GM04504 (cell line): ENCODE measurements at regions not wholly inside any gene's neighbourhood (a gene's known extent, or its start where the extent isn't known, plus 50 kb on each side); places are given as distances from the start of the nearest gene placed in this dataset.
"Not testable (repeated sequence)": the region's sequence is repeated elsewhere in the genome, so short reads cannot be mapped to it uniquely, and the experiment has no call there.

Source experiments
- DNase-seq: peaks from one replicate; pipeline ENCODE4 v3.0.0-alpha.2; 2012; ENCODE audit warnings: low read depth

DNA sequence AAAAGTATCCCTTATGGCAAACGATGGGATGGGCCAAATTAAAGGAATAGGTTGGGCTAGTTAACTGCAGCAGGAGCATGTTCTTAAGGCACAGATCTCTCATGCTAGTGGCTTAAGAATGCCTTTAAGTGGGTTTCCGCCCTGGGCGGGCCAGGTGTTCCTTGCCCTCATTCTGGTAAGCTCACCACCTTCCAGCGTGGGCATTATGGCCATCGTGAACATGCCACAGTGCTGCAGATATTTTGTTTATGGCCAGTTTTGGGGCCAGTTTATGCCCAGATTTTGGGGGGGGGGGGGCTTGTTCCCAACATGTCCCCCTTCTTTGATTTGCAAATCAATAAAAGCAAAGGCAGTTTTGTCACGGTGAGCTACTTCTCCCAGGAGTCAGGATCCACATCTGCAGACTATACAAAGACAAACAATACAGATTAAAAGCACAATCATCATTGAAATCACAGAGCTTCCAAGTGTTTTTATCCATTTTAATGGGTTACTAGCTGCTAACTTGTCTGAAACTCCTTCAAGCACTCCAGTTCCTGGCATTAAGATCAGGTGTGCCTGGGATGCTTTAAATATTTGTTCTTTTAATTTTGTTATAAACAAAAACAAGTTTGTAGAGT is 563.3 kb upstream of the MBL2 start:
- not testable (repeated sequence) for DNase-seq

DNA sequence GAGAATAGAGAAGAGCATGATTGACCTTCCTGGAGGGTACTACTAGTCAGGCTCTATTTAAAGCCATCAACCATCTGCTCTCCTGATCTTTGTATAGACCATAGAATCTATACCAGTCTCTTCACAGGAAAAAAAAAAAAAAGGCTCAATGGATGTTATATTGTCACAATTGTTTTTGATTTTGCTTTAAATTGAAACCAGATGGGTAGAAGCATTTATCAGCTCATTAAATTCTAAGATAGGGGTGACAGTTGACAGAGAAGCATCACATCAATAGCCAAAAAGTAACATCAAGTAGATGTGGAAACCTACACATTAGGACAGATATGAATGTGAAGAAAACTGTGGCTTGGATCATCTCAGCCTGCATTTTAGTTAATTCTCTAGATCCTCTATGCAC is 558.9 kb upstream of the MBL2 start:
- no peak for DNase-seq

DNA sequence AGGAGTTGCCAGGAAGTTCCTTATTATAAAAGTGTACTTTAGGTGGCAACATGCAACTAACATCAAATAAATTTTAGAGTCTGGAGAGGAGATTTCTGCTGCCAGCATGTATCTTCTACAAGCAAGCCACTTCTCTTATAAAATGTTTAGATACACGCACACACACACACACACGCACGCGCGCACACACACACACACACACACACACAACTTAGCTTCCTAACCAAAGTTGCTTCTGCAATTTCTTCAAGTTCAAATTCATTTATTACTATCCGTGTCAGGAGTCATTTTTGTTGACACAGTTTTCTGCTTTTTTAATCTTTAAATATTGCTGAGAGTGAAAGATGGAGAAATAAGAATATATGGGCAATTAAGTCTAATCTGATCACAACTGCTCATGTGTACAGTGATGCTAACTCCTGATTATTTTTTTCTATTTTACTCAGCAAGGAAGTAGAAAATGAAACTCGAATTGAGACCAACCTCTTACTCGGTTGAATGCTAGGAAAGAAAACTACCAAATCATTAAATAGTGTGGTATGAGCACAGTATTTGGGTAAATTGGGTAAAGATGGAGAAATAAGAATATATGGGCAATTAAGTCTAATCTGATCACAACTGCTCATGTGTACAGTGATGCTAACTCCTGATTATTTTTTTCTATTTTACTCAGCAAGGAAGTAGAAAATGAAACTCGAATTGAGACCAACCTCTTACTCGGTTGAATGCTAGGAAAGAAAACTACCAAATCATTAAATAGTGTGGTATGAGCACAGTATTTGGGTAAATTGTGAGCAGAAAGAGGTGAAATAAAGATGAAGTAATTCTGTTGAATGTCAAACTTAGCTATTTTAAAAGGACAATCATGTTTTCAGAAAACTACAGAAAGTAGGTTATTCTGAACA is 554.1 kb upstream of the MBL2 start:
- not testable (repeated sequence) for DNase-seq

DNA sequence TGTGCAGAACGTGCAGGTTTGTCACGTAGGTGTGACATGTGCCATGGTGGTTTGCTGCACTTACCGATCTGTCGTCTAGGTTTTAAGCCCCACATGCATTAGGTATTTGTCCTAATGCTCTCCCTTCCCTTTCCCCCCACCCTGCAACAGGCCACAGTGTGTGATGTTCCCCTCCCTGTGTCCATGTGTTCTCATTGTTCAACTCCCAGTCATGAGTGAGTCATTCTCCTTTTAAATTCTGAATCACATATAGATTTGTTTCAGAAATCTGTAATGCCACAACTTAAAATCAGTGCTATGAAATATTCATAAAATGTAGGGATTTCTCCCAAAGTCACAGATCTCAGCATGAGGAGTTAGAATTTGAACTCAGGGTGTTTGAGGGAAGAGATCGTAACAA is 552.5 kb upstream of the MBL2 start:
- no peak for DNase-seq

DNA sequence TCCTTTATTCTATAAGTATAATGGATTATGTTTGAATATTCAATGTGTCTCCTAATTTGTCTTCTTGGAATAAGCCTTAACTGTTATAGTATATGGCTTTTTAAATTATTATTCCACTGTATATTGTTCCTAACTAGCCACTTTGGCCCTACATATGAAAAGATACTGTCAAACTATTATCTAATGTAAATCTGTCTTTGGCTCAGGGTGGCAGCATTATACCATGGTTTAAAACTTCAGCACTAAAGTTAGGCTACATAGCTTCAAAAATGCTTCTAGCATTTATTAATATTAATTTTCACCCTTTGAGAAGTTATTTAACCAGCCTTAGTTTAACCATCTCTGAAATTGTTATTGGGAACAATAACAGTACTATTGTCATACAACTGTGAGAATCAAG is 543.1 kb upstream of the MBL2 start:
- no peak for DNase-seq

DNA sequence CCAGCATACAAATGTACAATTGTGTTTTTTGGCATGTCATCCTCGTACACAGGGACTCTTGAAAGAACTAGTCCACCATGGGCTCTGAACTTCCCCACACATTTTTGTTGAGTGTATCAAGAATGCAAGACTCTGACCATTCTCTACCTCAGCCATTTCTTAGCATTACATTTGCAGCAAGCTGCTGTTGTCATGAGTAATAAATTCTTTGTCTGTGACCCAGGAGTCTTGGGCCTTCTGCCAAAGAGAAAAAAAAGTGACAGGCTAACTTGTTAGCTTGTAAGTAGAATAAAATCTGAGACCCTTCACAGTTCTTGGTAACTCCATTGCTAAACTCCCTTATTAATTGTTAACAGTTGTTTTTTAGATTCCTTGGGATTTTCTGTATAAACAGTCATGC is 542.3 kb upstream of the MBL2 start:
- DNase-seq: peak; percentile 22

DNA sequence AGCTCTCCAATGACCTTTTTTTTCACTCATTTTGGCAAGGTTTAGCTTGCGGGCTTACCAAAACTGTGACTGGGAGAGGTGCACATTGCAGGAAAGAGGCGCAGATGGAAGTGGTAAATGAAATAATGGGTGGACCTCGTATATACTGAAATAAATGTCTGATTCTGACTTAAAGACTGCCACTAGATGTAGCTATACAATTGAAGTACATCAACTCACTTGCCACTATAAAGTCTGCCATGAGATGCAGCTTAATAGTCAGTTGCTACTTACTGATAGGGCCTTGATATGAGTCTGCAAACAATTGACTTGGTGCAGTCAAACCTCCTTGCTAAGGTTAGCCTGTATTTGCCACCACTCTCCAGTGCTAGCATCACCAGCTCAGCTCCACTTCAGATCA is 525.9 kb upstream of the MBL2 start:
- no peak for DNase-seq

DNA sequence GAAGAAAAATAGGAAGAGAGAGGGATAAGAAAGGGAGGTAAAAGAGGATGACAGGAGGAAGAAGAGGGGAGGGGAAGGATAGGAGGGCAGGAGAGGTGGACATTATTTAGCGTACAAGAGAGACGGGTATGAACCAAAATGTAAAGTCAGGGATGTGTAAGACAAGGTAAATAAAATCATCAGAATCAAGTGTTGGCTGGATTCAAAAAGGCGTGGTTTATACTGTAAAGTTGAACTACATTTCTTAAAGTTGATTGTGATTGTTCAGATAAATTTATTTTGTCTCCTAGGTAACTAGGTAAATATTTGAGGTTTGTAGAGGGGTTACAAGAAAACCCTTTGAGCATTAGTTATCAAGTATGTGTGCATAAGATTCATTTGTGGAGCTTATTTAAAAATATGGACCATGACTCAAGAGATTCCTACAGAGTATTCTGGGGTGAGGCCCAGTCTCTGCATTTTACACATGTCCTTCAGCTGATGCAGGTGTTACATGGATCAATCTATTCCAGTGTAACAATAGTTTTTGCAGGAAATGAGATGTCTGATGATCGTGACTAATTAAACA is 512.1 kb upstream of the MBL2 start:
- DNase-seq: no peak

DNA sequence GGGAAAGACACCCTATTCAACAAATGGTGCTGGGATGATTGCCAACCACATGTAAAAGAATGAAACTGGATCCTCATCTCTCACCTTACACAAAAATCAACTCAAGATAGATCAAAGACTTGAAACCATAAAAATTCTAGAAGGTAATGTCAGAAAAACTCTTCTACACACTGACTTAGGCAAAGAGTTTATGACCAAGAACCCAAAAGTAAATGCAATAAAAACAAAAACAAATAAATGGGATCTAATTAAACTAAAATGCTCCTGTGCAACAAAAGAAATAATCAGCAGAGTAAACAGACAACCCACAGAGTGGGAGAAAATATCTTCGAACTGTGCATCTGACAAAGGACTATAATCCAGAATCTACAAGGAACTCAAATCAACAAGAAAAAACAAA is 504.2 kb upstream of the MBL2 start:
- DNase-seq: no peak

DNA sequence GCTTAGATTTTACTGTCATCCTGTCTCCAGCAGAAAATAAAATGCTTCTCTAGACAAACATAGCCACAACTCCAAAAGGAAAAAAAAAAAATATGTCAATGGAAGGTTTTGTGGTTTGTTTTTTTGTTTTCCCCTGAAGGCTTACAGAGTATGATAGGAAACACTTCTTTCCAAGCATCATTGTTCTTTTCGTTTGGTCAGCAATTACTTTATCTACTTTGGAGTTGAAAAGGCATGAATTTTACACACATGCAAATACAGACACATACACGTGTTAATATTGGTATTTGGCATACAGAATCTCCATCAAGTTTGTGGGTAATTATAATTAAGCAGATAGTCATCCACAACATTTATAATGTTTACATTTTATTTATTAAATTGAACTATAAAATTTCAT is 496.9 kb upstream of the MBL2 start:
- DNase-seq: no peak

DNA sequence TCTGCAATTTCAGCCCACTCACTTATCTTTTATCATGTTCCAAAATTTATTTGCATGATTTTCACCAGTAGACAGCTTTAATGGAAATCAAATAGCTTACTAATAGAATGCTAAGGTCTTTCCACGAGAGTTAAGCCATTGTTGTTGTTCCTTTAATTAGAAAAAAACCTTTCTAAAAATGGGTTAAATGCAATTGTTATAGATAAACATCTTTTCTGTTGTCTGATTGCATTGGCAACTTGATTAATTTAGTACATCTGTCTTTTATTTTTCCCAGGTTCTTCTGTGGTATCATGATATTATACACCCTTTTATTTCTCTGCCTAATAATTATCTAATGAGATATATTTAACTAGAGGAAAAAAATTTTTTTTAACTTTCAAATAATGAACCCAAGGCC is 487.6 kb upstream of the MBL2 start:
- DNase-seq: no peak

DNA sequence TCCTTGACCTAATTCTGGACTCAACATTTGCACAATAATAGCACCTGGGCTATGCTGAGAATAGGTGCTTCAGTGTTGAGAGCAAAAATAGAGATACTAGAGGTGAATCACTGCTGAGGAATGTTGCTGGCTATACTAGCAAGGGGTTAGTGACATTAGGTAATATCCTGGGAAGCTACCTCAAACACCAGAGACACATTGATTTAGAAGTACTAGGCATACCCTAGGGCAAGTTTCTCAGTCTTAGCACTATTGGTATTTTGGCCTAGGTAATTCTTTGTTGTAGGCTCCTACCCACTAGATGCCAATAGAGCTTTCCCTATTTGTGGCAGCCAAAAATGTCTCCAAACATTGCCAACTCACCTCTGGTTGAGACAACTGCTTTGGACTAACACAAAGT is 484.0 kb upstream of the MBL2 start:
- no peak for DNase-seq

DNA sequence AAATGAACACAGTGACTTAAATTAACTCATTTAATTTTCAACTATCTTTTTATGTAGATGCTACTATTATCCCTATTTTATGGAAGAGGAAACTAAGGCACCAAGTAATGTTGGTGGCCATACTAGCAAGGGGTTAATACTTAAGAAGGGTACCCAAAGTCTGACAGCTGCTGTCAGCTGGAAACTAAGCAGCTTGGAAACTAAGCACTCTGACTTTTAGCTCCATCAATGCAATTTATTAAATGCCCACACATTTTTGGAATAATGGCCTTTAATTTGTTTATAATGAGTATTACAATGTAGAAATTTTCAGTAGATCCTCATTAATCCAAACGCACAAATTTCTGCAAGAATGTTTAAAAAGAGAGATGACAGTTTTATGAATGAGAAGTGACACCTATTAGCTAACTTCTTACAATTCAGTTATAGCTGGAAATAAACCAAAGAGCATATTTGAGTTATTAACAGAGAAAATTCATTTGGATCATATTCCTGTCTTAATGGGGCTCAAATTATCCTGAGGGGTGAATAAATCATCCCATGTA is 483.1 kb upstream of the MBL2 start:
- DNase-seq: no peak

DNA sequence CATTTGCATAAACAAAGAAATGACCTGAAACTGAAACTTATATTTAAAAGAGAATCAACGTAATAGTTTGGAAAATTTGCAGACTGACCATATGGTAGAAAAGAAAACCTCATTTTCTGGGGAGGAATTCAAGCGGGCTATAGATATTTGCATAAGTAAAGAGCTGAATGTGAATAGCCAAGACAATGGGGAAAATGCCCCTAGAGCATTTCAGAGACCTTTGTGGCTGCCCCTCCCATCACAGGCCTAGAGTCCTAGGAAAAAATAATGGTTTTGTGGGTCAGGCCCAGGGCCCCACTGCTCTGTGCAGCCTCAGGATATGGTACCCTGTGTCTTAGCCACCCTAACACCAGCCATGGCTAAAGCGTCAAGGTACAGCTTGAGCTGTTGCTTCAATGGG is 480.6 kb upstream of the MBL2 start:
- DNase-seq: no peak

DNA sequence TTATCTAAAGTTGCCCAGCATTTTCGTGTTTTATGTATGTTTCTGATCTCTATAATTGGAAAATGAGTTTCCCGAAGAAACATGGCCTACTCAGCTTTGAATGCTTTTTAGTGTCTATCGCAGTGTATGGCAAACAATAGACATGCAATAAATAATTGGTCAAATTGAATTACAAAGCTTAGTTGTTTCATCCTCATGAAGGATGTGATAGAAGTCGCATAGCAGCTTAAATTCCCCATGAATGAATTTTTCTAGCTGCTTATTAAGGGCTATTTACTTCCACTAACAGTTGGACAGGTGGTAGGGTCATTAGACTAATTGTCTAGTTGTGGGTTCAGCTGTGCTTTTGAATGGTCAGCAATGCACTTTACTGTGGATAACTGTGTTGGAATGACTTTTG is 467.3 kb upstream of the MBL2 start:
- no peak for DNase-seq

DNA sequence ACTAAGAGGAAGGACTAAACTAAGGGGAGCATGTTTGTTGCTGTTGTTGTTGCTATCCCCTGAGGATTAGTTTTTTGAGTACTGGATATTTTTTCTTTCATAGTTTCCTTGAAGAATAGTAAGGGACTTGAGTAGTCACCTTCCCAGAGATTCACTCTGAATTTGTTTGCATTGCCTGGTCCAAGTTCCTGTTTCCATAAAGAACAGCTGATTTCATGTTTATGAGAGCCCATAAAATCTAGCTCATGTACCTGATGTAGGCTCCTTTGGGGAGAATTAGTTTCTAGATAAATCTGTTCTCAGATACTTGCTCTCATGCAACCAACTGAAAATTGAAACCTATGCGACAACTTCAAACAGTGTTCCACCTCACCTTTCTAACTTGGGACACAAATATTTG is 464.4 kb upstream of the MBL2 start:
- no peak for DNase-seq

DNA sequence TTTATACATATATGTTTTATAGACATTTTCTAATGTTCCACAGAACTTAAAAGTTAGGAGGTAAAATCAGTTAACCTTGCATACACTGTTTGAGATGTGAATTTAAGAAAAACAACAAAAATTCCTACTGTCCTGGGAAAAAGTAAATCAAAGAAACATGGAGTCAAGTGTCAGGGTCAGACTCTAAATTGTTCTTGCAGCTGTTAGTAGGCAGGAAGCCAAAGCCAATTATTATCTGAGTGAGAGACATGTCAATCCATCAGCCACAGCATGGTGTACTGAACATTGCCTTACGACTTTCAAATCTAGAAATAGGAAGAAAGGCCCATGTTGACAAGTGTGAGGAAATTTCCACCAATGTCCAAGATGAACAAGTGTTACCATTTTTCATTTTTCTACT is 461.2 kb upstream of the MBL2 start:
- no peak for DNase-seq

DNA sequence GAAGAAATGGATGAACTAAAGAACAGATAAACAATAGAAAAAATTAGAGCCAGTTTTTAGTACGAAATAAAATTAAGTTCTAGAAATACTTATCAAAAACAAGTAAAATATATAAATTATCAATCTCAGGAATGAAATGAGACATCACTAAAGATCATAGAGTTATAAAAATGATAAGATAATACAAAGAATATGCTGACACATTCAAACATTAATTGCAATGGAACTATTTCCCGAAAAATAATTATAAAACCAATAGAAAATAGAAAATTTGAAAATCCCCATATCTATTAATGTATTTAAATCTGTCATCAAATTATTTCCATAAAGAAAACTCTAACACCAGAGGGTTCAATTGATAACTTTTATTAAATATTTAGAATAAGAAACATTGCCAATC is 458.1 kb upstream of the MBL2 start:
- no peak for DNase-seq

DNA sequence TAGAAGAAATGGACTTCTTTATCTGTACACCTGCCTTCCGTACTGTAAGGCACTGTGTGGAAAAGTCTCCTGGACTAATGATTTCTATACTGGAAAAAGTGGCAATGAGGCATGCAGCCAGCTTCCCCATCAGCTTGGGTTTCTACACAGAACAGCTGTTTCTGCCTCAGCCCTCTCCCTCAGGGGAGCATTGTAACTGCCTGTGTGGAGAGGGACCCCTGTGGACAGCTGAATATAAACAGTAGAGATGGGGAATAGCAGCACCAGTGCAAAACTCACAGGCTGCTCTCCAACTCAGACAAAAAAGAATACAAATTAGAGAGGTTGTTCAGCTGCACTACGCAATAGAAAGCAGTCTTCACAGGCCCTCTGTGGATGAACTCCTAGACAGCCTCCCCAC is 451.3 kb upstream of the MBL2 start:
- no peak for DNase-seq

DNA sequence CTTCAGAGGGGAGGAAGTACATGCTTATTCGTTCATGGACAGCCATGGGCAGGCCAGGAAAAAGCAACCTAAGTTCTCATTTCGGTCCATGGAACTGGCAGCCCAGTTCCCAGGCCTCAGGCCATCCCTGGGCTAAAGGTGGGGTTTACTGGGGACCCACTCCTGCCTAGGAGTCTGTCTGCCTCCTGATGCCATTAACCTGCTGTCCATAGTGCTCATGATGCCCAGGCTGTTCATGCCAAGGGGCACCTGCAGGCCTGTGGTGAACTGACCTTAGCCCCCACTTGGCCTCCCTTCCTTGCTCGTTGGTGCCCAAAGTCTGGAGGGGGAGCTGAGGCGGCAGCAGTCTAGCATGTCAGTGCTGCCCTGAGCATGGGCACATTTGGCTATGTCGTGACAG is 450.2 kb upstream of the MBL2 start:
- DNase-seq: no peak

DNA sequence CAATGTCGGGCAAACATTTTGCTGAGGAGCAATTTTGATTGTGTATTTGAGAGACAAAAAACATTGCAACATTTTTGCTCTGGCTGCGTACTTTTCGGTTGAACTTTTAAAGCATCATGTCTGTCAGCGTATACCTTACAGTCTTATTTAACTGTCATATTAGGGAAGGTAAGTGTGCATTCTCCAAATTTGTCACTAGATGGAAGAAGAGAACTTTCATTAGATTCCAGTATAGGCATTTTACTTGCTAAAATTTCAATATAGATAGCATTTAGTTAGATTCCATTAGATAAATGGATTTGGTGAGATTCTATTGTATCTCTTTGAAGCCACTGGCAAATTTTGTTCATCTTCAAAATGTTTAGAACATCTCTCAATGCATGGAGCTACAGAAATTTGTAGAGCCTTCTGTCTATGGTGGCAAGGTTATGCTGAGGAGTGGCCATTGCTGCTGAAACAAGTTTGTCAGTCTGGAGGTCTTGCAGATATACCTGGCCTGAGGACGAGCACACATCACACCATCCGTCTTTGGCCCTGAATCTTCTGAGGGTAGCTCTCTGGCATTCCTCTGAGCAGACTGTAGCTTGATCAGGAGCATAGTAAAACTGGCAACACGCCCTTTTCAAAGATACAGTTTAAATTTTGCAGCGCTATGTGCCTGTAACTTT is 437.5 kb upstream of the MBL2 start:
- DNase-seq: no peak

DNA sequence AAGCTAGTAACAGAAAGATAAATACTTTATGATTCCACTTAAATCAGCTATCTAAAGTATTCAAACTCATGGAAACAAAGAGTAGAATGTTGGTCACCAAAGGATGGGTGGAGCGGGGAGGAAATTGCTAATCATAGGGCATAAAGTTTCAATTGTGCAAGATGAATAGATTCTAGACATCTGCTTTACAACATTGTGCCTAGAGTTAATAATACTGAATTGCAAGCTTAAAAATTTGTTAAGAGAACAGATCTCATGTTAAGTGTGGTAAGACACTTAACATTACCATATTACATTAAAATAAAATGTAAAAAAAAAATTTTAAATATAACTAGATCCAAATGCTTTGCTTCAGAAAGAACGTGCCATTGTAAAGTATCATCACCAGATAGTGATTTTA is 411.1 kb upstream of the MBL2 start:
- no peak for DNase-seq

DNA sequence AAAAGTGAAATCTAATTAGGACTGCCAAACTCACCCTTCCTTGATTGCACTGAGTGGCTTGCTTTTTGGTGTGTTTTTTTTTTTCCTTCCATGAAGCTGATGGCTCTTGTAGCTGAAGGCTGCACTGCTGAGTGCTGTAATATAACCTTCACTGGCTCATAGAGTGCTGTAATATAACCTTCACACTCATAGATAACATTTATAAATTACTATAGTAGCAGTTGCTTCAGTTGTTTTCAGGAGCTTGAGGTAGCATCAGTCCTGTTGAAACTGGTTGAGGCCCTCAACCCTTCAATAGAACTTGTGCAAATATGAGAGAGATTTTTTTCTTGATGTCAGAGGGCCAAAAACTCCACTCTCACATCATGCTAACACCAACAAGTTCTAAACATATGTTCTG is 404.9 kb upstream of the MBL2 start:
- DNase-seq: no peak
